GM18519 (cell line): ENCODE measurements at regions not wholly inside any gene's neighbourhood (a gene's known extent, or its start where the extent isn't known, plus 50 kb on each side); places are given as distances from the start of the nearest gene placed in this dataset.
"Not testable (repeated sequence)": the region's sequence is repeated elsewhere in the genome, so short reads cannot be mapped to it uniquely, and the experiment has no call there.

Experiments
- ATAC-seq: cut with Tn5 transposase; IDR thresholded peaks from one replicate; pipeline ENCODE4 v1.9.1; 2021; ENCODE audit warnings: mild to moderate bottlenecking, moderate library complexity; ENCODE audit not compliant: unreplicated experiment, low FRiP score

GRCh38 chr5:128782446-128782845 is 182.8 kb upstream of the SLC27A6 start:
- ATAC-seq: no peak

GRCh38 chr5:128784726-128785125 is 180.6 kb upstream of the SLC27A6 start:
- ATAC-seq: no peak

- ATAC-seq: no peak
Measured at GRCh38 chr5:128791312-128791711, 174.0 kb upstream of the SLC27A6 start.

GRCh38 chr5:128796506-128796905 is 168.8 kb upstream of the SLC27A6 start:
- ATAC-seq: no peak

- ATAC-seq: no peak
Measured at GRCh38 chr5:128798871-128799270, 166.4 kb upstream of the SLC27A6 start.

- ATAC-seq: no peak
Measured at GRCh38 chr5:128799945-128800344, 165.3 kb upstream of the SLC27A6 start.

GRCh38 chr5:128800377-128800776 is 164.9 kb upstream of the SLC27A6 start:
- no peak for ATAC-seq

- ATAC-seq: no peak
Measured at GRCh38 chr5:128813317-128814070, 151.8 kb upstream of the SLC27A6 start.

GRCh38 chr5:128815201-128815600 is 150.1 kb upstream of the SLC27A6 start:
- ATAC-seq: no peak

GRCh38 chr5:128825826-128826225 is 139.5 kb upstream of the SLC27A6 start:
- no peak for ATAC-seq

GRCh38 chr5:128826275-128826674 is 139.0 kb upstream of the SLC27A6 start:
- ATAC-seq: no peak

GRCh38 chr5:128836571-128836970 is 128.7 kb upstream of the SLC27A6 start:
- ATAC-seq: no peak

- ATAC-seq: no peak
Measured at GRCh38 chr5:128838623-128839022, 126.7 kb upstream of the SLC27A6 start.

- ATAC-seq: no peak
Measured at GRCh38 chr5:128842241-128842640, 123.0 kb upstream of the SLC27A6 start.

GRCh38 chr5:128844354-128844923 is 120.8 kb upstream of the SLC27A6 start:
- no peak for ATAC-seq

GRCh38 chr5:128850049-128850448 is 115.2 kb upstream of the SLC27A6 start:
- no peak for ATAC-seq

GRCh38 chr5:128854931-128855330 is 110.4 kb upstream of the SLC27A6 start:
- no peak for ATAC-seq

GRCh38 chr5:128857076-128857677 is 108.1 kb upstream of the SLC27A6 start:
- ATAC-seq: no peak

GRCh38 chr5:128858995-128859394 is 106.3 kb upstream of the SLC27A6 start:
- no peak for ATAC-seq

GRCh38 chr5:128861155-128861554 is 104.1 kb upstream of the SLC27A6 start:
- ATAC-seq: not testable (repeated sequence)

- ATAC-seq: no peak
Measured at GRCh38 chr5:128869970-128870369, 95.3 kb upstream of the SLC27A6 start.

- ATAC-seq: no peak
Measured at GRCh38 chr5:128870373-128870772, 94.9 kb upstream of the SLC27A6 start.
